Activated CD8-positive, alpha-beta memory T cell treated with anti-CD3 and anti-CD28 coated beads, Interleukin-2, amount 10 ng/mL, durations not matched to agents 7 days and 5 days (primary cell): ENCODE measurements at regions not wholly inside any gene's neighbourhood (a gene's known extent, or its start where the extent isn't known, plus 50 kb on each side); places are given as distances from the start of the nearest gene placed in this dataset.

Experiments
- ATAC-seq: fragments of 150-1000 bp; cut with Tn5 transposase; one replicate; pipeline ENCODE4 v1.10.0; 2021; ENCODE audit warnings: moderate library complexity
- CTCF ChIA-PET: fragments of 350-600 bp; sonication (Branson Sonifier 250); formaldehyde crosslinking; loops from one replicate; lab custom pipeline; 2021; ENCODE audit warnings: antibody characterized with exemption; lab: Charles Lee
- DNase-seq: peaks from one replicate; pipeline ENCODE4 v3.0.0-alpha.2; 2020
- H3K27ac Mint-ChIP-seq: one replicate; pipeline ENCODE4 v1.8.0; 2021; ENCODE audit warnings: mild to moderate bottlenecking, mixed read lengths
- H3K27me3 Mint-ChIP-seq: one replicate; pipeline ENCODE4 v1.8.0; 2021; ENCODE audit warnings: mixed read lengths
- H3K36me3 Mint-ChIP-seq: one replicate; pipeline ENCODE4 v1.8.0; 2021; ENCODE audit warnings: mild to moderate bottlenecking, mixed read lengths
- H3K4me1 Mint-ChIP-seq: one replicate; pipeline ENCODE4 v1.8.0; 2021; ENCODE audit warnings: mixed read lengths
- H3K4me3 Mint-ChIP-seq: one replicate; pipeline ENCODE4 v1.8.0; 2021; ENCODE audit warnings: mild to moderate bottlenecking, moderate library complexity, mixed read lengths
- H3K9me3 Mint-ChIP-seq: one replicate; pipeline ENCODE4 v1.8.0; 2022; ENCODE audit warnings: low read depth, mixed read lengths

GRCh38 chr18:37872562-37872961 is 307.0 kb upstream of the CELF4 start:
- no peaks in the 10 kb centered on the region for H3K27me3 Mint-ChIP-seq
- H3K36me3 Mint-ChIP-seq = no peaks in the 10 kb centered on the region
- no peak overlapping the region for H3K27ac Mint-ChIP-seq
- no peak overlapping the region for H3K4me3 Mint-ChIP-seq
- ATAC-seq (no peak), DNase-seq (no peak)
- CTCF ChIA-PET = no interaction called here
- H3K9me3 Mint-ChIP-seq = peaks cover 2% of the 10 kb centered on the region
- no peaks in the 10 kb centered on the region for H3K4me1 Mint-ChIP-seq

- DNase-seq = no peak
- no peaks in the 10 kb centered on the region for H3K36me3 Mint-ChIP-seq
- H3K27me3 Mint-ChIP-seq = no peaks in the 10 kb centered on the region
- no peak overlapping the region for H3K27ac Mint-ChIP-seq
- peaks cover 2% of the 10 kb centered on the region for H3K9me3 Mint-ChIP-seq
- H3K4me1 Mint-ChIP-seq = no peaks in the 10 kb centered on the region
- no peak for ATAC-seq
- CTCF ChIA-PET = no interaction called here
- H3K4me3 Mint-ChIP-seq = no peak overlapping the region
Measured at GRCh38 chr18:37871561-37871960, 306.0 kb upstream of the CELF4 start.

GRCh38 chr18:37869051-37869450 is 303.5 kb upstream of the CELF4 start:
- ATAC-seq = no peak
- CTCF ChIA-PET = no interaction called here
- Mint-ChIP-seq H3K27me3 (no peaks in the 10 kb centered on the region), H3K4me3 (no peak overlapping the region), H3K9me3 (no peaks in the 10 kb centered on the region), H3K27ac (no peak overlapping the region), H3K36me3 (no peaks in the 10 kb centered on the region), H3K4me1 (no peaks in the 10 kb centered on the region)
- DNase-seq = no peak

GRCh38 chr18:37864122-37864521 is 298.5 kb upstream of the CELF4 start:
- Mint-ChIP-seq H3K27me3 (no peaks in the 10 kb centered on the region), H3K9me3 (peaks cover 4% of the 10 kb centered on the region), H3K4me3 (no peak overlapping the region), H3K36me3 (no peaks in the 10 kb centered on the region), H3K4me1 (no peaks in the 10 kb centered on the region), H3K27ac (no peak overlapping the region)
- no peak for DNase-seq
- CTCF ChIA-PET = no interaction called here
- no peak for ATAC-seq

GRCh38 chr18:37861981-37862380 is 296.4 kb upstream of the CELF4 start:
- no peaks in the 10 kb centered on the region for H3K27me3 Mint-ChIP-seq
- no peak overlapping the region for H3K4me3 Mint-ChIP-seq

GRCh38 chr18:37854396-37854795 is 288.8 kb upstream of the CELF4 start:
- H3K27me3 Mint-ChIP-seq = no peaks in the 10 kb centered on the region
- H3K4me1 Mint-ChIP-seq = no peaks in the 10 kb centered on the region
- CTCF ChIA-PET = no interaction called here
- peaks cover 12% of the 10 kb centered on the region for H3K9me3 Mint-ChIP-seq
- DNase-seq (no peak), ATAC-seq (no peak)
- H3K36me3 Mint-ChIP-seq = no peaks in the 10 kb centered on the region
- no peak overlapping the region for H3K4me3 Mint-ChIP-seq
- no peak overlapping the region for H3K27ac Mint-ChIP-seq

More at GRCh38 chr18:37861981-37862380, 296.4 kb upstream of the CELF4 start:
- CTCF ChIA-PET = no interaction called here
- H3K4me1 Mint-ChIP-seq = no peaks in the 10 kb centered on the region
- ATAC-seq = no peak
- H3K36me3 Mint-ChIP-seq = no peaks in the 10 kb centered on the region
- peaks cover 7% of the 10 kb centered on the region for H3K9me3 Mint-ChIP-seq
- H3K27ac Mint-ChIP-seq = no peak overlapping the region
- DNase-seq = no peak

- ATAC-seq = no peak
- H3K27ac Mint-ChIP-seq = no peak overlapping the region
- DNase-seq = no peak
- no peaks in the 10 kb centered on the region for H3K36me3 Mint-ChIP-seq
- no peaks in the 10 kb centered on the region for H3K4me1 Mint-ChIP-seq
- H3K4me3 Mint-ChIP-seq = no peak overlapping the region
- CTCF ChIA-PET = no interaction called here
- H3K27me3 Mint-ChIP-seq = no peaks in the 10 kb centered on the region
- peaks cover 12% of the 10 kb centered on the region for H3K9me3 Mint-ChIP-seq
Measured at GRCh38 chr18:37853706-37854105, 288.1 kb upstream of the CELF4 start.

- Mint-ChIP-seq H3K27me3 (no peaks in the 10 kb centered on the region), H3K4me1 (no peaks in the 10 kb centered on the region), H3K9me3 (peaks cover 12% of the 10 kb centered on the region), H3K27ac (no peak overlapping the region), H3K4me3 (no peak overlapping the region), H3K36me3 (no peaks in the 10 kb centered on the region)
- no peak for ATAC-seq
- CTCF ChIA-PET = no interaction called here
- no peak for DNase-seq
Measured at GRCh38 chr18:37852464-37852863, 286.9 kb upstream of the CELF4 start.

- Mint-ChIP-seq H3K4me1 (no peaks in the 10 kb centered on the region), H3K36me3 (no peaks in the 10 kb centered on the region), H3K4me3 (no peak overlapping the region), H3K27ac (no peak overlapping the region), H3K27me3 (no peaks in the 10 kb centered on the region), H3K9me3 (peaks cover 2% of the 10 kb centered on the region)
- CTCF ChIA-PET = no interaction called here
- ATAC-seq (no peak), DNase-seq (no peak)
Measured at GRCh38 chr18:37847544-37847943, 281.9 kb upstream of the CELF4 start.

- Mint-ChIP-seq H3K36me3 (no peaks in the 10 kb centered on the region), H3K9me3 (peaks cover 2% of the 10 kb centered on the region), H3K4me1 (no peaks in the 10 kb centered on the region), H3K27ac (no peak overlapping the region), H3K27me3 (no peaks in the 10 kb centered on the region), H3K4me3 (no peak overlapping the region)
- CTCF ChIA-PET = no interaction called here
- ATAC-seq (no peak), DNase-seq (no peak)
Measured at GRCh38 chr18:37846996-37847395, 281.4 kb upstream of the CELF4 start.

GRCh38 chr18:37845498-37845897 is 279.9 kb upstream of the CELF4 start:
- no peak overlapping the region for H3K4me3 Mint-ChIP-seq
- H3K4me1 Mint-ChIP-seq = no peaks in the 10 kb centered on the region
- ATAC-seq (no peak), DNase-seq (no peak)
- no peaks in the 10 kb centered on the region for H3K9me3 Mint-ChIP-seq
- H3K36me3 Mint-ChIP-seq = no peaks in the 10 kb centered on the region
- no peaks in the 10 kb centered on the region for H3K27me3 Mint-ChIP-seq
- no peak overlapping the region for H3K27ac Mint-ChIP-seq
- CTCF ChIA-PET = no interaction called here

GRCh38 chr18:37844209-37844970 is 278.8 kb upstream of the CELF4 start:
- CTCF ChIA-PET = no interaction called here
- Mint-ChIP-seq H3K27ac (no peak overlapping the region), H3K9me3 (no peaks in the 10 kb centered on the region)

GRCh38 chr18:37838083-37838482 is 272.5 kb upstream of the CELF4 start:
- CTCF ChIA-PET = no interaction called here
- Mint-ChIP-seq H3K4me3 (no peak overlapping the region), H3K27ac (no peak overlapping the region), H3K27me3 (no peaks in the 10 kb centered on the region), H3K9me3 (peaks cover 2% of the 10 kb centered on the region), H3K36me3 (no peaks in the 10 kb centered on the region), H3K4me1 (no peaks in the 10 kb centered on the region)
- no peak for ATAC-seq
- no peak for DNase-seq

More at GRCh38 chr18:37844209-37844970, 278.8 kb upstream of the CELF4 start:
- Mint-ChIP-seq H3K4me1 (no peaks in the 10 kb centered on the region), H3K4me3 (no peak overlapping the region), H3K36me3 (no peaks in the 10 kb centered on the region), H3K27me3 (no peaks in the 10 kb centered on the region)
- ATAC-seq (no peak), DNase-seq (no peak)

- Mint-ChIP-seq H3K4me3 (no peak overlapping the region), H3K36me3 (no peaks in the 10 kb centered on the region), H3K27me3 (no peaks in the 10 kb centered on the region), H3K27ac (no peak overlapping the region), H3K9me3 (peaks cover 3% of the 10 kb centered on the region), H3K4me1 (no peaks in the 10 kb centered on the region)
- CTCF ChIA-PET = no interaction called here
- ATAC-seq (no peak), DNase-seq (no peak)
Measured at GRCh38 chr18:37836071-37836970, 270.7 kb upstream of the CELF4 start.
